Glomerular visceral epithelial cell (primary cell): ENCODE measurements at regions not wholly inside any gene's neighbourhood (a gene's known extent, or its start where the extent isn't known, plus 50 kb on each side); places are given as distances from the start of the nearest gene placed in this dataset.

Source experiments
- DNase-seq: peaks from one replicate; pipeline ENCODE4 v3.0.0-alpha.2; 2016; ENCODE audit errors: extremely low spot score

- no peak for DNase-seq
Measured at GRCh38 chr18:71902482-71902881, 641.7 kb downstream of the CBLN2 start.

GRCh38 chr18:71899707-71900472, 644.3 kb downstream of the CBLN2 start:
- DNase-seq = no peak

GRCh38 chr18:71899183-71899582, 645.0 kb downstream of the CBLN2 start:
- DNase-seq = no peak

- DNase-seq = no peak
Measured at GRCh38 chr18:71887509-71887908, 656.6 kb downstream of the CBLN2 start.

GRCh38 chr18:71878226-71878625, 665.9 kb downstream of the CBLN2 start:
- DNase-seq = peak; percentile 3

DNA sequence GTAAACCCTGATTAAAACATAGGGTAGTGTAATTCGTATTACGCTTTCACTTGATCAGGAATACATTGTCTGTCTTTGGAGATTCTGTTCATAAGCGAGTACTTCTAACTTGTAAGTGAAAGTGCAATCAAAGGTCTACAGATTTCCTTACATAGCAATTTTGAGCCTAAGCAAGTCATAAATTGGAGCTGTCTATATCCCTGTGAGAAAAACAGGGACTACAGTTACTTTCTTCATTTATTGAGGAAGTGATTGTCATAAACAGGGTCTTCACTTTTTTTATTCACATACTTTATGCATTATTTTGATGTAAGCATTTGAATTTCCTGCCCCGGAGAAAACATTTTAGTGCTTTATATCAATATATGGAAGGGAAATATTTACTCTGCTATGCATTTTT, 670.4 kb downstream of the CBLN2 start:
- DNase-seq = no peak

DNA sequence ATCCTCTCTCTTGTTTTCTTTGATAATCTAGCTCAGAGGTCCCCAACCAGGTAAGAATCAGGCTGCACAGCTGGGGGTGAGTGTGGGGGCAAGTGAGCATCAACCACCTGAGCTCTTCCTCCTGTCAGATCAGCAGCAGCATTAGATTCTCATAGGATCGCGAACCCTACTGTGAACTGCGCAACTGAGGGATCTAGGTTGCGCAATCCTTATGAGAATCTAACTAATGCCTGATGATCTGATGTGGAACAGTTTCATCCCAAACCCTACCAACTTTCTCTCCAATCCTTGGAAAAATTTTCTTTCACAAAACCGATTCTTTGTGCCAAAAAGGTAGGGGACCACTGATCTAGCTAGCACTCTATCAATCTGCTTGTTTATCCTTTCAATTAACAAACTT, 678.3 kb downstream of the CBLN2 start:
- DNase-seq = no peak

DNA sequence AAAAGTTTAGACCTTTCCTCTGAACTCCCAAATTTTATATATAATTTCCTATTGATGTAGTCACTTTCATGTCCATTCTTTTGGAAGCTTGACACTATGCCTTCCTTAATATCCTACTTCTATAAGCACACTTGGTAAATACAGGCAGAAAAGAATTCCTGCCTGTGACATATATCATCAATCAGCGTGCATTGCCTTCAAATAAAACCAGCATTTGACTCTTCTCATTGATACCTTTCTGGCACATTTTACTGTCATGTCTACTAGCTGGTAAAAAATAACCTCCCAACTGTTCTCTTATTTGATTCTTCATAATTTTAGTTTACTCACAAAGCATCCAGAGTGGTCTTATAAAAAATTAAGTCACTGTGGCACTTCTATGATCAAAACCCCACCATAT, 693.5 kb downstream of the CBLN2 start:
- no peak for DNase-seq

GRCh38 chr18:71849407-71849806, 694.7 kb downstream of the CBLN2 start:
- no peak for DNase-seq

DNA sequence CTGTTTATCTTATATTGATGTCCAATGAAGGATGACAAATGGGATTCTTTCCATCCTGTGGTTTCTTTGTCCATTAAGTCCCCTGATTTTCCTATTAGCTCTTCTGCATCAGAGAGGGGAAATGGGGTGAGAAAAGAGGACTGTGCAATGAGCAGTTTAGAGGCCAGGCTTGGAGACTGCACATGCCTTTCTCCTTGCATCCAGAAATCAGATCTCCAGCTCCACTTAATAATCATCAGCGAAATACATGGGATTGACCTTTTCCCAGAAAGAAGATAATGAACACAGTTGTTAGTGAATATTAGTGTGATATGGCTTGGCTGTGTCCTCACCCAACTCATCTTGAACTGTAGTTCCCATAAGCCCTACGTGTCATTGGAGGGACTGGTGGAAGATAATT, 697.4 kb downstream of the CBLN2 start:
- no peak for DNase-seq

- DNase-seq = no peak
Measured at GRCh38 chr18:71844814-71845213, 699.3 kb downstream of the CBLN2 start.

DNA sequence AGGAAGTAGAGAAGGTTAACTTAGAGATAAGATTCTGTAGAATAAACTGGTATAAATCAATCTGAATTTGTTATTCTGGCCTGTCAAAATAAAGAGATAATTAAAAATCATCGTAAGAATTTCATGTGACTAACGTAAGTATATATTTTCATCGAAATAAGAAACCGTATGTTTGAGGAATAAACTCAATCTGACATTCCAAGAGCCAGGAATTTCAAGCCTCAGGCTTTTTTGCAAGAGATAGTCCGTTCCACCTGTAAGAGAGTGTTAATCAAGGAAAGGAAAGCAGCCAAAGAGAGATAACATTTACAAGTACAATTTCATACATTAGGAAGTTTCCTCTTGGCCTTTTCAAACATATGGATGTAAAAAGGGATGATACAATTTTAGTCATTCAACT, 701.5 kb downstream of the CBLN2 start:
- DNase-seq = no peak

- DNase-seq = no peak
Measured at GRCh38 chr18:71837547-71837946, 706.6 kb downstream of the CBLN2 start.

GRCh38 chr18:71832946-71833617, 711.1 kb downstream of the CBLN2 start:
- no peak for DNase-seq

GRCh38 chr18:71831039-71831438, 713.1 kb downstream of the CBLN2 start:
- DNase-seq = peak; percentile 7

GRCh38 chr18:71827301-71827700, 716.8 kb downstream of the CBLN2 start:
- no peak for DNase-seq

DNA sequence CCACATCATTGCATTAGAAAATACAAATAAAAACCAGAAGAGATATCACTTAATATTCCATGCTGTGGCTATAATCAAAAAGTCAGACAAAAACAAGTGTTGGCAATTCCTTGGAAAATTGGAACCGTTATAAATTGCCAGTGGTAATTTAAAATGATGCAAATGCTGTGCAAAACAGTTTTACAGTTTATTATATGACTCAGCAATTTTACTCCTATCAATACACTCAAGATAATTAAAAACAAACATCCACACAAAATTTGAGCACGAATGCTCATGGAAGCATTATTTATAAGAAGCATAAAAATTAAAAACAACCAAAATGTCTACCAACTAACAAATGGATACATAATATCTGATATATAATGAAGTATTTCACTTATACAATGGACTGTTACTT, 728.8 kb downstream of the CBLN2 start:
- no peak for DNase-seq

- peak; percentile 15 for DNase-seq
Measured at GRCh38 chr18:71809711-71810110, 734.4 kb downstream of the CBLN2 start.

GRCh38 chr18:71808616-71809015, 735.5 kb downstream of the CBLN2 start:
- DNase-seq = peak; percentile 41

- no peak for DNase-seq
Measured at GRCh38 chr18:71807586-71807985, 736.6 kb downstream of the CBLN2 start.

- no peak for DNase-seq
Measured at GRCh38 chr18:71798986-71799673, 745.0 kb downstream of the CBLN2 start.

DNA sequence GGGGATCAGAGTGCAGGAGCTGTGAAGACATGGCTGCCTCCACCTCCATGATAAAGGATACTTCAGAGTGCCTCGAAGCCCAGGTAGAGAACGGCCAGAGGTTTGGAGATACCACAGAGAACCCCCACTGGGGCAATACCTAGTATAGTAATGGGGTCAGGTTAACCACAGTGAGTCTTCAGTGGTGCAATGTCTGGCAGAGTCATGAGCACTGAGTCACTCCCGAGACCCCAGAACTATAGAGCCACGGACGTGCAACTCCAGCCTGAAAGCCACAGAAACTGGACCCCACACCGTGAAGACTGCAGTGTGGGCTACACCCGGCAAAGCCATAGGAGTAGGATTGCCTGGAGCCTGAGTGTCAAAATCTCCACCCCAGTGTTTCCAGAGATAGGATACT, 746.6 kb downstream of the CBLN2 start:
- DNase-seq = no peak

- no peak for DNase-seq
Measured at GRCh38 chr18:71784777-71785176, 759.4 kb downstream of the CBLN2 start.
